Erythroblast (primary cell): ENCODE measurements at regions not wholly inside any gene's neighbourhood (a gene's known extent, or its start where the extent isn't known, plus 50 kb on each side); places are given as distances from the start of the nearest gene placed in this dataset.
"Not testable (repeated sequence)": the region's sequence is repeated elsewhere in the genome, so short reads cannot be mapped to it uniquely, and the experiment has no call there.

Source experiments
- DNase-seq, 2 experiments: peaks; one replicate each; lab custom pipeline; 2025; lab: John Stamatoyannopoulos, UW
- GATA1 ChIP-seq: IDR thresholded peaks from 2 replicates; pipeline ENCODE4 v1.6.1; 2011; ENCODE audit warnings: low read depth, mild to moderate bottlenecking, control low read depth, low read length, moderate library complexity
- POLR2A ChIP-seq: IDR thresholded peaks from 2 replicates; pipeline ENCODE4 v1.6.1; 2011; ENCODE audit warnings: mild to moderate bottlenecking, low read length

DNA sequence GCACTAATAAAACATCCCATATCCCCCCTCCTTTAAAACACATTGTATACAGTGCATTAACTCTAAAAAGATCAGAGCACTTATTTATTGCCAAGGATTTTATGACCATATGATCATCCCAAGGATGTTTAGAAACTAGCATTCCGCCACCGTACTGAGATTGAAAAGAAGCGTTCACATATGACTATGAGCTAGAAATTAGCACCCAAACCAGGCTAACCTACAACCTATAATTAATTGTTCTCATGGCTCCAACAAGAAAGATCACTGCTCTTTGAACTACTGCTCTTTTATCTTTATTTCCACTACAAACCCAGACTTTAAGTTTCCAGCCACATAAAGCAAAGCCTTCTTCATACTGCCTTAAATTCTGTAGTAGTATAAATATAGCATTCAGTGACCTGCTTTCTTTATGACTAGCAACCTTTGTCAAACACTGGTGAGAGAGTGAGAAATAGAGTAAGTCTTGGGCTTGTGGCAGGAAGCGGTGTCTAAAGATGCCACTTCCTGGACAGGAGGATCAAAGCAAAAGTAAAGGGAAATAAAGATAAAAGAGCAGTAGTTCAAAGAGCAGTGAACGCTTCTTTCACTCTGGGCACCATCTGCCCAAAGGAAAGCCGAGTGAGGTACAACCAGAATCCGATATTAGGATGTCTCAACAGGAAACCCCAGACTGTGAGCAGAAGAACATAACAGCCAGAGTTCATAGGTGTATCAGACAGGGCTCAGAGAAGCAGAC is 151.1 kb upstream of the ERCC6L2 start:
- no peak for TF ChIP-seq GATA1
- no peak for TF ChIP-seq POLR2A

DNA sequence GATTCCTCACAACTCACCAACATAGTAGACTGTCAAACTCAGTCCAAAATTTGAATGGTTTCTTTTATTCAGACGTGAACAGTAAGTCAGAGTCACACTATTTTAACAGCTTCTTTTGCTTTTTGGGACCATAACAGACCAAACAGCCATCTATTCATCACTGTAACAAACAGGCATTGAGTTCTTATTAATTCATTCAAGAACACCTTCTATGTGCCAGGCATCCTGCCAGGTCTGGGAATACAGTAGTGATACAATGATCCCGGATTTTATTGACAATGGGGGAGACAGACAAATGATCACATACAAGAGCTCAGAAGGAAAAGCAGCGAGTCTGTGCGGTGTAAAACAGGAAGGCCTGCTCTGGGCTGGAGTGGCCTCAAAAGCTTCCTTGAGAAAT is 153.3 kb upstream of the ERCC6L2 start:
- no peak for DNase-seq
- TF ChIP-seq POLR2A (no peak), GATA1 (no peak)

More for the DNA sequence above, 151.1 kb upstream of the ERCC6L2 start:
- DNase-seq, result no peak

DNA sequence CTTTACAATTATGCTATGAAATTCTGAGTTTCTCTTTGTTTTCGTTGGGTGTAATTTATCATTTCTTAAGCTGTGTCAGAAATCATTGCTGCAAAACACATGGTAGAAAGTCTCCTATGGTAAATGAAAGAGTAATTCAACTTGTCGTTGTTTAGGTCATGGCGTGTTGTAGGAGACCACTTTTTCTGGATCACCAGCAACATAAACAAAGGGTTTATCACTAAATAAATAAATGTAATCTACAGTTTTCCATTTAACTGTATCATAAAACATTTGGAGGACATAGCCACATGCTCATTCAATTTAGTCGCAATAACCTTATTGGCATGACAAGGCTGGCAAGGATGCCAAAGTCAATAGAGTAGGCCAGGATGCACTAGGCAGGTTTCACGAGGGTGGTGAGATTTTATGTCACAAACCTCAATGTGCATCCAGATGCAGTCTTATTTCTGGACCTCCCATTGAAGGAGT is 154.4 kb upstream of the ERCC6L2 start:
- TF ChIP-seq GATA1, result no peak
- no peak for TF ChIP-seq POLR2A
- no peak for DNase-seq

DNA sequence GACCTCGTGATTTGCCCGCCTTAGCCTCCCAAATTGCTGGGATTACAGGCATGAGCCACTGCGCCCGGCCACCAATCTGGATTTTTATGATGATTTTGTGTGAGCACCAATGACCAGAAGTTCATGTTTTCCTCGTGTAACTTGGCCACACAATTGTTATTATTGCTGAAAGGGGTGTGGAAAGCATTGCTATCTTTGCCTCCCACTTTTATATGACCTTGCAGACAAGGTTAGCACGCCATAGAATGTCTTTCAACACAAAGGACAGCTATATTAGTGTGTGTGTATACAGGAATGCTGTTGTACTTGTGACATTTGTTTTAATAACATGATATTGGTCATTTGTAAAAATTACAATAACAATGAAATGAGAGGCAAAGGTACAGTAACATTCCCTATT is 155.0 kb upstream of the ERCC6L2 start:
- DNase-seq, result no peak

DNA sequence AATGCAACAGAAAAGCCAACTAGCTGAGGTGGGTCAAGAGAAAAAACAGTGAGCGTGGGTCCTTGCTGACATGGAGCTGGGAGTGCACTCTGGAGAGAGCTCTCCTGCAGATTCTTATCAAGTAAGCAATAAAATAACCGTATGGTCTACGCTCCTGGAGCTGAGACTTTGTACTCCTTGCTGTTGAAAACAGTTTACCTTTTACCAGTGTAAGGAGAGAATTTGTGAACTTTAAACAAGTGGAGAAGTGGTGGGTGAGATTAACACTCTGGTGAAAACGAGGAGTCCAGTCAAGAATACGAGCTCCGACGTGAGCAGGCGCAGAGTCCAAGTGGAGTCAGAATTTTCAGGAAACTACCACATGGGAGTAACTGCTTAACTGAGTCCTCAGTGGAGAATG is 156.1 kb upstream of the ERCC6L2 start:
- TF ChIP-seq GATA1, result no peak
- no peak for TF ChIP-seq POLR2A
- DNase-seq, result no peak

More for the DNA sequence above, 155.0 kb upstream of the ERCC6L2 start:
- TF ChIP-seq POLR2A (no peak), GATA1 (no peak)

DNA sequence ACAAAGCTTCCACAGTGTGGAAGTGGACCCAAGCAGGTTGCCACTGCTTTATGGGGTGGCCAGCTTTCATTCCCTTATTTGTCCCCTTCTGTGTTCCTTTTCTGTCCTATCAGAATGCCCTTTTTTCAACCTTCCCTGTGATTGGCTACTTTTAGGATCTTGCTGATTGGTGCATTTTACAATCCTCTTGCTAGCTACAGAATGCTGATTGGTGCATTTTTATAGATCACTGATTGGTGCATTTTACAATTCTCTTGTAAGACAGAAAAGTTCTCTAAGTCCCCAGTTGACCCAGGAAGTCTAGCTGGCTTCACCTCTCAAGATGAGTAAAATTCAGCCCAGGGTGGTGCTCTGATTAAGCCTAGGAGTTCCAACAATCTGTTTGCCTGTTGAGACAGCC is 157.2 kb upstream of the ERCC6L2 start:
- TF ChIP-seq GATA1, result no peak
- TF ChIP-seq POLR2A, result no peak
- no peak for DNase-seq

DNA sequence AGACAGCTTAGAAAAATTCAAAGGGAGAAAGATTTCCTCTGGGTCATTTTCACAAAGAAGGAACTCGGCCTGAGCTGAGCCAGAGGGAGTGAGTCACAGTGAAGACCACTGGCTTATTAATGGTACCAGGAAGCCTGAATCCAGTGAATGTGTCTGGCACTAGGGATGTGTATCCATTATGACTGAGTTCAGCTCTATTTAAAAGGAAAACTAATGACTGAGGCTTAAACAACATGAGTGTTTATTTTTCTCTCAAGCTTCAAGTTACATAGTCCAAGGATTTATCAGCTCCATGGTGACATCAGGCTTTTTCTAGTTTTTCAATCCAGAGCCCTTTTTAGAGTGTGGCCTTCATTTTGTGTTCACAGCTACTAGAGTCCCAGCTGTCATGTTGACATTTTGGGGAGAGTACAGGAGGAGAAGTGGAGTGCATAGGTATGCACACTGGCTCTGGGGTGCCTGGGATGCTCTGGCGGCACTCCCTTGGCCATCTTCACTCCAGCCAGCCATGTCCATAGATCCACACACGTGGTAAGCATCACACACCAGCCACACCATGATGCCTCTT is 159.5 kb upstream of the ERCC6L2 start:
- DNase-seq, result no peak
- TF ChIP-seq GATA1 (no peak), POLR2A (no peak)

DNA sequence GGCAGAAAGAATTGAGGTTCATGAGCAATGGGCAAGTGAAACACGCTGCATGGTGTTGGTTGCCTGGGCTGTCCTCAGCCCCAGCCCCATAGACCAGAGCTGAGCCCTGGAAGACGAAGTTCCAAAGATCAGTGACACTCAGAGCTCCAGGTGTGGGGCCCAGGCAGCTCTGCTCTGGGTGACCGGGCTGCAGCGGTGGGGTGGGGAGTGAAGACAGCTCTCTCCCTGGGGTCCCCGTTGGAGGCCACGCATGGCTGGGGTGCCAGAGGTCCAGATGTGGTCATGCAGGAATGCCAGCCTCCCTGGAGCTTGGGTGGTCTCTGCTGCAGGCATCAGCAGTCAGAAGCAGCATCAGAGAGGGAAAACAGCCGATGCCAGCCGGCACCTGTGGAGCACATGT is 165.0 kb upstream of the ERCC6L2 start:
- TF ChIP-seq POLR2A (no peak), GATA1 (no peak)

DNA sequence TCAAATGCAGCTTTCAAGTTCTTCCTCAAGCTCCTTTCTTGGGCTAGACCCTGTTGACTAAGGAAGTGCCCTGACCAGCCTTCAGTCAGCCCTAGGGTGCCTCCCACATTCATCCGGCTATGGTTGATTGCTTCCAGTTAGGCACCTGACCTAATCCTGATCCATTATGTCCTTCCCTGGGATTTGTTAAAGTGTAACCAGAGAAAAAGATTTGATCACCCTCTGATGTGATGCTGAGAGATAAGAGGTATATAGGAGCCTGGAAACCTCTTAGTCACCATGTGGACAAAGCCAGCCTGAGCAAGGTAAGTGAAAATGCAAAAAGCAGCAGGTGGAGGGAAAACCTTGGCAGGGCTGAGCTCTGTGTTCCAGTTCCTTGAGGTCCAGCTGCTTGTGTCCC is 178.8 kb upstream of the ERCC6L2 start:
- DNase-seq, result no peak
- no peak for TF ChIP-seq GATA1
- TF ChIP-seq POLR2A, result no peak

More for the DNA sequence above, 165.0 kb upstream of the ERCC6L2 start:
- DNase-seq, result no peak

DNA sequence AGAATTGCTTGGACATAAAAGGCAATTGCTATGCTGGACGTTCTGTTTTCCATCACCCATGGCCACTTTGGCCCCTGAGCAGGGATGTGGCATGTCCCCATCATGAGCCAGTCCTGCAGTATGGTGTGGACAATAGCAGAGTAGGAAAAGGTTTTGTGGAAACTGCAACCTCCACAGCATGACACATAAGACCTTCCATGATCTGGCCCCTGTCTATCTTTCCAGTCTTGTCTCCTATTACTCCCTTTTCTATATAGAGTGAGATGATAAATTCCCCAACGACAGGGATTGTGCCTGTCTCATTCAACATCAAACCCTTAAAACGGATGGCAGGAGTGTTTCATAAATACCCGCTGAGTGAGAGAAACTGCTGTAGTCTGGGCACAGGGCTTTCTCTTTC is 174.7 kb upstream of the PTCH1 start:
- TF ChIP-seq GATA1, result no peak
- no peak for TF ChIP-seq POLR2A
- no peak for DNase-seq

DNA sequence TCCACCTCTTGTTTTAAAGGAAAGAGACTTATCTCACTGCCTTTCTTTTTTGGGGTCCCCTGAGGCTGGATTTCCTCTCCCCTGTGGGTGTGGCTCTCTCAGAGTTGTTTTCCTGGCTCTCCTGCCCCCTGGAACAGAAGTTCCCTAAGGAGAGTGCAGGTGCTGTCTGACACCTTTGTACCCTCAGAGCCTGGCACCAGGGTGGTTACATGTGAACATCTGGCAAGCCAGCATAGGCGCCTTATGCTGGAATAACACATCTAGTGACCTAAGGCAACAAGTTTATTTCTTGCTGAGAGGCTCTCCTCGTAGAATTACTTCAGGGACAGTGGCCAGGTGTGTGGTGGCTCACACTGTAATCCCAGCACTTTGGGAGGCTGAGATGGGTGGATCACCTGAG is 172.9 kb upstream of the PTCH1 start:
- DNase-seq, result no peak
- TF ChIP-seq POLR2A (no peak), GATA1 (no peak)

DNA sequence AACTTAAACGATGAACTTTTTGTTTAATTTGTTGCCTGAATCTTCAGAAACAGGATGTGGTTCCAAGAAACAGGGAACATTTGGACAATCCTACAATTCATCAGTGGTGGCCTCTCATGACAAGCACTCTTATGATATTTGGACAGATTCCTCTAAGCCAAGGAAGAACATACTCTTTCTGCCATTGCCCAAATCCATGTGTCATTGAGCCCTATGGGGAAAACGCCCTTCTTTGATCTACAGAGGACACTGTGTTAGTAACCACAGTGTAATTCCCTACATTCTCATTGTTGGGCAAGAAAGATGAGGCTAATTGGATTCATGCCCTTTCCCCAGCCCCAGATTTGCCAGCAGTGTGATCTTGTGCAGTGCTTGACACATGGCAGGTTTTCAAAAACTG is 167.7 kb upstream of the PTCH1 start:
- no peak for TF ChIP-seq GATA1
- no peak for TF ChIP-seq POLR2A
- no peak for DNase-seq

DNA sequence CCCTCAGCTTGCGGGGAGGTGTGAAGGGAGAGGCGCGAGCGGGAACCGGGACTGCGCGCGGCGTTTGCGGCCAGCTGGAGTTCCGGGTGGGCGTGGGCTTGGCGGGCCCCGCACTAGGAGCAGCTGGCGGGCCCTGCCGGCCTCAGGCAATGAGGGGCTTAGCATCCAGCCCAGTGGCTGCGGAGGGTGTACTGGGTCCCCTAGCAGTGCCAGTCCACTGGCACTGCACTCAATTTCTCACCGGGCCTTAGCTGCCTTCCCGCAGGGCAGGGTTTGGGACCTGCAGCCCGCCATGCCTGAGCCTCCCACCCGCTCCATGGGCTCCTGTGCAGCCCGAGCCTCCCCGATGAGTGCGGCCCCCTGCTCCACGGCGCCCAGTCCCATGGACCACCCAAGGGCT is 163.5 kb upstream of the PTCH1 start:
- DNase-seq, result not testable (repeated sequence)

DNA sequence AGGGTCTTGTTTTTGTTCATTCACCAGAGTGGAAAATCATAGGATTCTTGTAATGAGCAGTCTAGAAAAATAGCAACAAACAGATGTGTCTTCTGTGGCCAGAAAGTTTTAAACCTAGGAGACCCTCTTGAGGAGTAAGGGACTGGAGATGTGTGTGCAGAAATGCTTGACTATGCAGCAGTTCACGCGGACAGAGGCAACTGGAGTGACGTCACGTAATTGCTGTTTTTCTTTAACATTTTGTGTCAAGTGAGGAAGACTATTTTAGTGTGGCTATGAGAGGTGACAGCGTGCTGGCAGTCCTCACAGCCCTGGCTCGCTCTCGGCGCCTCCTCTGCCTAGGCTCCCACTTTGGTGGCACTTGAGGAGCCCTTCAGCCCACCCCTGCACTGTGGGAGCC is 163.1 kb upstream of the PTCH1 start:
- TF ChIP-seq POLR2A (no peak), GATA1 (no peak)
- DNase-seq, result no peak

DNA sequence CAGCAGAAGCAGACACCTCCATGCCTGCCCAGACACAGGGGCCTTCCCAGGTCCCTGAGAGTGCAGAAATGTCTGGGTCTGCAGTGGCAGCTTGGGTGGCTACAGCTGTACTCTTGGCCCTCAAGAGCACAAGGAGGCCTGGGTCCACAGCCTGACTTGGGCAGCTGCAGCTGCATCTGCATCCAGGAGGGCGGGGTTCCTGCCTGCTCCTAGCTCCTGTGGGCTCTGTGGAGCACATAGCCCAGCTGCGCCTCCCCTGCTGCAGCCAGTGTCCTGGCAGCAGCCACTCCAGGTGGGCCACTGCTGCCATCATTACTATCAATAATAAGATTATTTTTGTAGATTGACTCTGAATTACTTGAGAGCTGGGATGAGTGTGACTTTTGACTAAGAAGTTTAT is 162.0 kb upstream of the PTCH1 start:
- DNase-seq, result no peak
- TF ChIP-seq POLR2A (no peak), GATA1 (no peak)

DNA sequence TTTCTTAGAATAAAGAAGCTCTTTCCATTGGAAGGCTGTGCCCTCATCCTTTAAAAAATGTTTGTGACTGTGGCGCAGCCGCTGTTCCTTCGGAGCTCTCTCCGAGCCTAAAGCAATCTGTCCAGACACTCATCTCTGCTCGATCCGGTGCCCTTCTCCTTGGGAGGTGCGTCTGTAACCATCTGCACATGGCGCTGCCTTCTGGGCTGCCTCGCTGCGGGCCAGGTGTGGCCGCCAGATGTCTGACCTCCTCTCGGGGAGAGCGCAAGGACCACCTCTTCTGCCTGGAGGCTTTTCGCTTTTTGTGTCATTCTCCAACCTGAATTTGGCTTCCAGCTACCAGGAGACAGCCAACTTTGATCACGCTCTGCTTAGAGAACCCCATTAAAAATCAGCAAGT is 153.4 kb upstream of the PTCH1 start:
- TF ChIP-seq GATA1, result no peak
- TF ChIP-seq POLR2A, result no peak
- DNase-seq, result no peak
